Dermis microvascular lymphatic vessel endothelial cell (primary cell): ENCODE measurements at regions not wholly inside any gene's neighbourhood (a gene's known extent, or its start where the extent isn't known, plus 50 kb on each side); places are given as distances from the start of the nearest gene placed in this dataset.
"Not testable (repeated sequence)": the region's sequence is repeated elsewhere in the genome, so short reads cannot be mapped to it uniquely, and the experiment has no call there.

Source experiments
- DNase-seq, 2 donors: peaks; one replicate each; pipeline versions ENCODE4 v3.0.0 to v3.0.0-alpha.2; 2010; ENCODE audit warnings: low read depth in 2 of 2

DNA sequence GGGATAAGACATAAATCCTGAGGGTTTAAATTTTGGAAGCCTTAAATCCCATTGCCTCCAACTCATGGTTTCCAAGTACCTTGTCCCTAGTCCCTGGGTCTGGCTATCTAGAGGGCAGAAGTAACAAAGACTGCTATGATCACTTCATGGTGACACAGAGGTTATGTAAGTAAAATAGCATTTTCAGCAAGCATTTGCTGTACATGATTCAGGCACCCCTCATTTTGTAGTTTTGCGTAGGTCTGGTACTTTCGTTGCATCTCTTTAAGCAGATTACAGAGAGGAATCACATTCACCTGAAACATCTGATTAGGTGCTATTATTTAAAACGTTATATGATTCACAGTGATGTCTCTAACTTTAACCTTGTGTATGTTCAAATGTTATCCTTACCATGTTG lies 480.1 kb downstream of the XIRP2 start:
- DNase-seq, result no peak

DNA sequence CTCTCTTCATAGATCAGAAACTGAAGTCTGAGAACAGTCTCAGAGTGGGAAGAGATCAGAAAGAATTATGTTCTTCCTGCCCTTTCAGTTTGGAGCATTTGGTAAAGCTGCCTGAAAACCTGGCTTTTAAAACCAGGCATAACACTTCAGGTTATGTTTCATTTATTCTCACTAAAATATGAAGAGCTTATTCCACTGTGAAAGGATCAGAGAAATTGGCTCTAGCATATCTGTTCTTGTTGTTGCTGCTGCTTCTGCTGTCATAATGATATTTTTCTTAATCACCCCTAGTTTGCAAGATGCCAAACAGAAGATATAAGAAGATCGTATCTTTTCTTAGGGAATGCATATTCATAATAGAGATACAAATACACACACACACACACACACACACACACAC lies 476.9 kb downstream of the XIRP2 start:
- no peak for DNase-seq

DNA sequence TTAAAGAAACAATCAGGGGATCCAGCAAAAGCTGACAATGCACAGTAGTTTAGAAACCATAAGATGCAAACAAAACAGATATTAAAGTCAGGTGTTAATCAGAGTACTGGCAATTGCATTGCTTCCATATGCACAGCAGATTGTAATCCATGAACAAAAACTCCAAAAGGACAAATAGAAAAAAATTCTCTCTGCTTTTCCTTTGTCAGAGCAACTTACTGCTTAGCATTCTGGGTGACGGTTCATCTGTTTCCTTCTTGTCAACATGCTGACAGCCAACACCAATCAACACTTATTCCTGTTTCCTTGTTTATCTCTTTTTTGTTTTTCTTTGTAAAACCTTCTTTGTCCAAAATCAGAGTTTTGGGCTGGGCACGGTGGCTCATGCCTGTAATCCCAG lies 473.1 kb downstream of the XIRP2 start:
- DNase-seq, result no peak

DNA sequence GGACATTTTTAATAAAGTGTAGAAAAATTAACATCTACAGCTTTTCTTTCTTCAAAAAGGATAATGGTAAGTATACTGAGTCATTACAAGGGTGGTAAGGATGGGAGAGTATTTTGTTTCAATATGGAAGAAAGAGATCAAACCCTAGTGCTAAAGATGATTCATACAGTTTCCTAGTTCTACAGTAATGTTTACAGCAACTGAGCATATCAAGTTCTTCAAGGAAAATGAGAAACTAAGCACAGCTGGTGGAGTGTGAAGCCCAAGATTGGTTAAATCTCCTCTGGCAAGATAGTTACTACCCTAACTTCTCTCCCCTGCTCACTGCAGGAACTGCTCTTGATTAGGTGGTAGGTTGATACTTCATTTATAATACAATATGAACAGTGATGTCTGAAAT lies 467.5 kb downstream of the XIRP2 start:
- DNase-seq, result no peak

DNA sequence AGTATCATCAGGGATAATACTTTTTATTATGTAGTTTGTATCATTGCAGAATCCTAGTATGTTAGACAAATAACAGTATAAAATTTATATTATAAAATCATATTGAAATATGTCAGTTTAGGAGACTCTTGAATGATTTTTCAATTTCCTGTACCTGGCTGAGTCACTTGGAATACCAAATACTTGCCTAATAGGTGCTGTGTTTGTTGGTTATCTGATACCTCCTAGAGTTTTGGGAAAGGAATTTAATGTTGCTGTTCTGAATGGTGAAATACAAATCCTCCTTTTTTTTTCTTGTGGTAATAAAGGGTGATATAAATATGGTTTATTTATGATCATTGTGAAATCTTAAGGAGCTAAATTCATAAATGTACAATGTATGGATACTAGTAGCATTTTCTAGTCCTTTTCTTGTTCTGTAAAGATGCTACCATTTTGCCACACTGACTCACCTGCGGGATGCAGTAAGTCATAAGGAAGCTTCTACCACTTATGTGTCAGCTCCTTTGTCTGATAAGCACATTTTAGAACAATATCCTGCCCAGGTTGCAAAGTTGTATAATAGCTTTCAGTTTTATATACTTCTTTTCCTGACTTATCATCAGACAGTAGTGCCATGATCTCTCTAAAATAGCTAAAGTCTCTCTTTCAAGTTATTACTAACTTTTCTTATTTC lies 465.5 kb downstream of the XIRP2 start:
- no peak for DNase-seq

DNA sequence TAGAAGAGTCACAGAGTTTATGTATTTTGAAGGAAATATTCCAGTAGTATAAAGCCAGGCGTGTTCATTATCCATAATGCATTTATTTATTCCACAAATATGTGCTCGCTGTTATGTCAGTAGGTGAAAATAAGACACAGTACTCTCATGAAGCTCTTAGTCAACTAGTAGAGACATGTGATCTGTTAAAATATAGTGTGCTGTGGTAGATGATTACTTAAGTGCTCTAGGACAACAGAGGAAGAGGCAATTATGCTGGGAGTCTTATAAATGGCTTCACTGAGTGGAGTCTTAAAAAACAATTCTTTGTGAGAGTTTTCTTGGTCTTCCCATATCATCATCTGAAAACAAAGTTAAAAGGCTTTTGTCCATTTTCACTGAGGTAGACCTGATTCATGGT lies 457.3 kb downstream of the XIRP2 start:
- DNase-seq, result no peak

DNA sequence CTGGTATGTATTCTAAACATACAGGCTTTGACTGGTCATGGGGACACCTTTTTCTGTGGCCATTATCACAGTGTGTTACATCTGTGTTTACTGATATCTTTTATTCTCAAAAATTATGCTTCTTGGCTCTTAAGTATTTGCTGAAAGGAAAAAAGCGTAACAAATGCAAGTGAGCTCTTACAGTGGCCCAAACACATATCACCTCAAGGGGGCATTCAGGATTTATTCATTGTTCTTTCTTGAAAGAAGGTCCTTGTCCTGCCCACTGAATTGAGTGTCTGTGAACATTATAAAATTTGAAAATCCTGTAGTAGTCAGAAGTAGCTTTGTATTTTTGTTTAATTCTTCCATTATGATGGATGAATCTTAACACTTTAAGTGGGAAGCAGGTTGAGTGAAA lies 454.5 kb downstream of the XIRP2 start:
- DNase-seq, result no peak

DNA sequence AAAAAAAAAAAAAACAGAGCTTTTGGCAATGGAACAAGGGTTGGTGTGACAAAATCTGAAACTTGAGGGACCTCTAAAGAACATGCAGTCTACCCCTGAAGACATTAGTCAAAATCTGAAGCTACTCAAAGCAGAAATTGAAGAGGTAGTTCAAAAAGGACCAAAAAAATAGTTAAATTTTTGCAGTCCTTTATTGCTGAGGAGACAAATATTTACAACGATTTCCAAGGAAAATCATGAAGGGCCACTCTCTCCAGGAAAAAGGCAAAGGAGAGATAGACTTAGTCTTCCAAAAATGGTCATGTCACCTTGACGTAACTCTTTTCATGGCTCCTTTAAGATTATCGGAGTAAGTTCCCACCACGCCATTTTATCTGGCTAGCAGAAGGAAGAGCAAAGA lies 452.0 kb downstream of the XIRP2 start:
- DNase-seq, result no peak

DNA sequence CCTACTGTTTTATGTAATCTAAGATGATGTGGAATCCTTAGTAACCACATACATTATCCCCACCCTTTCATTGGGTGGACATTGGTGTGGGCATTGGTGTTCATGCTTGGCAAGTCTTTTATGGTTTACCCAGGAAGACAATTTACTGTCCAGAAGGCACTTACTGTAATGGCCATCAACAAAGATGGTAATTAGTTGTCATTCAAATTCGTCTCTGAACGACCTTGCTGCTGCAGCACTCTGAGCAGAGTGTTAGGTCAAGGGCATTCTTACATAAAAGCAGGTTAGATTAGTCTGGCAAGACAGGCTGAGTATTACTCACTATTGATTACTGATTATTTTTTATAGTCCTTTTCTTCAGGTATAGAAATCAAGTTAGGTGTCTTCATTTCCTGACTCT lies 447.9 kb downstream of the XIRP2 start:
- DNase-seq, result no peak

DNA sequence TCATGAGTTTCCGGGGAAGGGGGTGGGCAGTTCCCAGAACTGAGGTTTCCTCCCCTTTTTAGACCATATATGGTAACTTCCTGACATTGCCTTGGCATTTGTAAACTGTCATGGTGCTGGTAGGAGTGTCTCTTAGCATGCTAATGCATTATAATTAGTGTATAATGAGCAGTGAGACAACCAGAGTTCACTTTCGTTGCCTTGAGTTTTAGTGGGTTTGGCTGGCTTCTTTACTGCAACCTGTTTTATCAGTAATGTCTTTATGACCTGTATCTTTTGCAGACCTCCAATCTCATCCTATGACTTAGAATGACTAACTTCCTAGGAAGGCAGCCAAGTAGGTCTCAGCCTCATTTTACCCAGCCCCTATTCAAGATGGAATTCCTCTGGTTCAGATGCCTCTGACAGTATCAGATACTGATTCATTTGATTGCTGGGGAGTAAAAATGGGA lies 447.3 kb downstream of the XIRP2 start:
- DNase-seq, result no peak

DNA sequence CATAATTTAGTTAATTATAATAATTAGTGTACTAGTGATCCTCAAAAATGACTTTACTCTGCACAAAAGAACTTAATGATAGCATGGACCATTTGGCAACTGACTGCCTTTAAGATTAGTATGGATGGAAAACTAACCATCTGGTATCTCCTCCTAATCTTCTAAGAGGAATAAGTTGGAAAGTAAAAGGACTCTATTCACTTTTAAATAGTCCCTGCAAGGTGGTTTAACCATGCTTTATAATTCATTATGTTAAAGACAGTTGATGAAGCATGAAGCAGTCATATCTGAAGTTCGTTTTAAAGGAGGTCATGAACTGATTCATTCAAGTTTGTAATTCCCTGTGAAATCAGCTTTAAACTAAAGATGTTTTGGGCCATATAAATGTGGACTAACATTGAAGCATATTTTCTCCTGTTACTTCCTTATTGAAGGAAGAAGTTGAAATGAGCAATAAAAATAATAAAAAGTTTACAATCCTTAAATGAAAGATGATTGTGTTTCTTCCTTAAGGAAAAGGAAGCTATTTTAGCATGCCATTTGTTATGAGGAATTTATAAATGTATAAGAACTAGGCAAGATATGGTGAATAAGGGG lies 446.0 kb downstream of the XIRP2 start:
- DNase-seq, result no peak

DNA sequence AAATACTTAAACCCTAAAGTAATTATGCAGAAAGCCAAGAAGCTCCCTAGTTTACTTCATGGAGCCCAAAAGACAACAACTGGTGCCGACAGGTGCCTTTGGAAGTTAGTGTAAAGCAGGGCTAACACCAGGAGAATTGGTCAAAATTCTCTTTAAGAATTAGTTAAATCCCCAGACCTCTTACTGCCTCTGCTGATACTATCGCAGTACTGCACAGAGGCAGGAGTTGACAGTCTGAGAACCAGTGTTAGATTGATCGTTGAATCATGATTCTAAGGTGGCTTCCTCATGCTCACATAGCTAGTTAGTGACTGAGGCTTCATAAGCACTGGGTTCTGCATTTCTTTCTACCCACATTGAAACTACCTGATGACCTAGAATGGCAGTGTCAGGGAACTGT lies 445.0 kb downstream of the XIRP2 start:
- no peak for DNase-seq

DNA sequence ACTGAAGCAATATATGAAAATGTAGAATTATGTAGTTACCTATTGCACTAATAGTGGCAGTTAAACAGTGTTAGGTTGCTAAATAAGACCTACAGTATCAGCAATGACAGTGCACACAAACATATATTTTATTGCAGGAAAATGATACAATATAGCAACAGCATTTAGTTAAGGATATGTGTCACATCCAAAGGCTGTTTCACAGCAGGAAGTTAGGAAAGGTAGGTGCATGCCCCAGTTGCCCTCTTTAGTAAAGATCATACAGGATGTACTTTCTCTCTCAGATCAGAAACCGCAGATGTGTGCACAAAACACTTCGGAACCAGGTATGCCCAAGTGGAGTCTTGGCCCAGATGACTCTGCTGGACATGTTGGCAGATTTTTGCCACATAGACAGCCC lies 444.1 kb downstream of the XIRP2 start:
- DNase-seq, result no peak

DNA sequence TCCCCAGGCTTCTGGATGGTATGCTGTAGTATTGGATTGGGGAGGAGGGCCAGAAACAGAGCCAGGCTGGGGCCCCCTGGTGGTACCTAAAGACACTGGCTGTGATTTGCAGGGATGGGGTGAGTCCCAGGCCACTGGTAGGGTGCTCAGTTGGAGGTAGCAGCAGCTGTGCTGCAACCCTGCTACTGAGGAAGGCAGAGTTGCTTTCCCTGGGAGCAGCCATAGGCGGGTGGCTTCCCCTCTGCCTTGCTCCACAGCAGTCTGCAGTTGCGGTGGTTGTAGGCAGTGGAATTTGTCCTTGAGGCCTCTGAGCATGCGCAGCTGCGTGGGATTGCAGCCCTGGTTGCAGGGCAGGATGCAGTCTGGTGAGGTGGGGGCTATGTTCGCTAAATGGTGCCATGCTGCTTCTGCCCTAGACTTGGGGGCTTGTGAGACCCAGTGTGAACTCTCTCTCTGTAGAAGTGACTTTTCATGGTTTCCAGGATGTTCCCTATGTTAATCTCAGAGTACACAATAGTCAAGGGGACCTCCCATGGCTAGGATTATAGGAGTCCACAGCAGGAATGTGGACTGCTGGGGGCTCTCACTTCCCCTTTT lies 443.5 kb downstream of the XIRP2 start:
- no peak for DNase-seq

DNA sequence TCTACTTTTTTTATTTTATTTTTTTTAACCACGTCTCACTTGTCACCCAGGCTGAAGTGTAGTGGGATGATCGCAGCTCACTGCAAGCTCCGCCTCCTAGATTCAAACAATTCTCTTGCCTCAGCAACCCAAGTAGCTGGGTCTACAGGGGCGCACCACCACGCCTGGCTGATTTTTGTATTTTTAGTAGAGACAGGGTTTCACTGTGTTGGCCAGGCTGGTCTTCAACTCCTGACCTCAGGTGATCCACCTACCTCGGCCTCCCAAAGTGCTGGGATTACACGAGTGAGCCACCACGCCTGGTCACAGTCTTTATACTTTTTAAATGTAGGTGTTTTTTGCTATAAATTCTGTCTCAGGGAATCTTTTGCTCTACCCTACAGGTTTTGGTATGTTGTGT lies 440.5 kb downstream of the XIRP2 start:
- DNase-seq, result not testable (repeated sequence)

DNA sequence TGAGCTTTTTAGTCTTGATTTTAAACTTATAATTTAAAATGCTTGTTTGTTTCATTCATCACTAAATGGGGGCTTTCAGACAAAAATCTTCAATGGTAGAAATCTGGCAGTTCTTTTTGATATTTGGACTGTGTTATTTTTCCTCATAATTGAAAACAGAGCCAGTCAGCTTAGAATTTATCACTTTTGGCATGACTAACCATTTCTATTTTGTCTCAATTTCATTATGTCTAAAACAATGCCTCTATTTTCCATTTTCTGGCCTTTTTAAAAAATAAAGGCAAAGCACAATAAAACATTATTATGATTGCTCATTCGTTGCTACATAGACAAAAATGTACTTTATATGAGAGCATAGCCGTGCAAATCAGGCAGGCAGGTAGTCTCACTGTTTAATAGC lies 434.5 kb downstream of the XIRP2 start:
- DNase-seq, result no peak

DNA sequence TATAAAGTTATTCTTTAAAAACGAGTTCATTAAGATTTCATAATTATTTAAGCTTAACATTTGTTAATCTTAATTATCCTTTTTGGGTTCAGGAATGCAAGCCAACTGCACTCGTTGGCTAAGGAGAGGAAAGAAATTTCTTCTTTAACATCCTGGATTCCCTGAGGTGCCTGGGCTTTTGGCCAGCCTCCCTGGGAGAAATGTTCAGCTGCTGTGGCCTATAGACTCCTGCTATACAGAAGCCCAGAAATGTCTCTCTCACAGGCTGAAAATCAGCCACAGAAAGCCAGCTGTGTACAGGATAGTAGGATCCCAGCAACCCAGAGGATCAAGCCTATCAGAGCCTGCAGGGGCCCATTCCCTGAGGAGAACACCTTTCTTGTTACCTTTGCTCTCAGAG lies 430.3 kb downstream of the XIRP2 start:
- DNase-seq, result no peak

DNA sequence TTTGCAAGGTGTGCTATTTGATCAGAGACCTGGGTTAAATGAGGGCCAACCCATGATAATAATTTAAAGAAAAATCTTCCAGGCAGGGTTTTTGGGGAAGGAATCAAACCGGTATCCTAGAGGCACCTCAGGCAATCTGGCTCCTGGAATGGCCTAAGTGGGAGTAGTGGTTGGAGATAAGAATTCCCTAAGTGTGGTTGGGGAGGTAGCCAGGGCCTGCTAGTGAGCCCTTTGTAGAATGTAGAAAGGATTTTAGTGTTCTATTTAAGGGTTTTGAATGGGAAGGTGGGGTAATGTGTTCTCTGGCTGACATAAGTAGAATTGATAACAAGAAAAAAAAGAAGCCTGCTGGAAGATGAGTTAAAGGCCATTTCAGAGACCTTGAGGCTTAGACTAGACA lies 422.2 kb downstream of the XIRP2 start:
- DNase-seq, result no peak
